HG02938 (cell line): ENCODE measurements at regions not wholly inside any gene's neighbourhood (a gene's known extent, or its start where the extent isn't known, plus 50 kb on each side); places are given as distances from the start of the nearest gene placed in this dataset.

ENCODE experiments used
- ATAC-seq: cut with Tn5 transposase; IDR thresholded peaks from one replicate; pipeline ENCODE4 v1.9.1; 2021; ENCODE audit warnings: mild to moderate bottlenecking, moderate library complexity; ENCODE audit not compliant: unreplicated experiment

DNA sequence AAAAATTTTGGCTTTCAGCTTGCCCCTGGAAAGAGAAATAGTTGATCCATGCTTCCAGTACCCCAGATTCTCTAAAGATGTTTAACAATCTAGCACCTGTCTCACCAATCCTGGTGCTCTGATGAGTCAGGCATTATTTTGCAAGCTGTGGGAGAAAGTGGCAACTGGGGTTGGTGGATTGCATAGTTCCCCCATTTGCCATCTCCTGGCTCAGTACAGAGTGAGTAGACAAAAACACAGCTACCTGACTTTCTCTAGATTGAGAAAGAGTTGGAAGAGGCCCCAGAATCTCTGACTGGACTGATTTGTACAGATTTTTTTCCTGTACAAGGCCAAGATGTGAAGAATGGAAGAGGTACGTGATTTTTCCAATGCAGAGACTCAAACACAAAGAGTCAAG lies 75.1 kb upstream of the NEGR1 start:
- ATAC-seq, result no peak

DNA sequence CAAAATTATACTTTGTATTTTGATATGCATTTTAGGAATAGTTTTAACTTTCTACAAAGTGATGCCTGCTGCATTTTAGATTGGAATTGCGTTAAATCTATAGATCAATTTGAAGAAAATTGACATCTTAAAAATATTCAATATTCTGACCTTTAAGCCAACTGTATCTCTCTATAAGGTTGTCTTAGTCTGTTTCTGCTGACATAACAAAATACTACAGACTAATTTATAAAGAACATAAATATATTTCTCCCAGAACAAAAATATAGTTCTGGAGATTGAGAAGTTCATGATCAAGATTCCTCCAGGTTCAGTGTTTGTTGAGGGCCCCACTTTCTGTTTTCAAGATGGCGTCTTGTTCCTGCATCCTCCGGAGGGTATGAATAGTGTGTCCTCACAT lies 73.6 kb upstream of the NEGR1 start:
- no peak for ATAC-seq

DNA sequence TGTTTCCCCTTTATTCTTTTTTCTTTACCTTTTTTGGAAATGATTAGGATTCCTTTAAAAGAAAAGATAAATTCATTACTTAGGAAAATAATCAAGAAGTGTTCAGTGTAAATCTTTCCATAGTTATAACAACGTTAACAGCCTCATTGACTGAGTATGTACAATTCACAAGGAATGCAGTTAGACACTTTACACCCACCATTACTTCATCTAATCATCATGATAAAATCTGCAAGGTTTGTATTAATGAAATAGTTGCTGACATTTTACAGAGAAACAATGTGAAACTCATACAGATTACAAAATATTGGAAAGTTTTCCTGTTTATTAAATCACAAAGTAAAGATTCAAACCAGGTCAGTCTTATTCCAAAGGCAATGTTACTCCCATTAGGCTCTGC lies 59.3 kb upstream of the NEGR1 start:
- ATAC-seq, result no peak

DNA sequence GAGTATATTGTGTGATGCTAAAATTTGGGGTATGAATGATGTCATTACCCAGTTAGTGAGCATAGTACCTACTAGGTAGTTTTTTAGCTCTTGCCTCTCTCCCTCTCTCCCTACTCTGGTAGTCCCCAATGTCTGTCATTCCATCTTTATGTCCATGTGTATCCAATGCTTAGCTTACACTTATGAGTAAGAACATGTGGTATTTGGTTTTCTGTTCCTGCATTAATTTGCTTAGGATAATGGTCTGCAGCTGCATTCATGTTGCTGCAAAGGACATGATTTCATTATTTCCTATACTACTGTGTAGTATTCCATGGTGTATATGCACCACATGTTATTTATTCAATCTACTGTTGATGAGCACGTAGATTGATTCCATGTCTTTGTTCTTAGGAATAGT lies 54.4 kb upstream of the NEGR1 start:
- no peak for ATAC-seq
